ENCODE measurements at regions not wholly inside any gene's neighbourhood (a gene's known extent, or its start where the extent isn't known, plus 50 kb on each side); places are given as distances from the start of the nearest gene placed in this dataset.

DNA sequence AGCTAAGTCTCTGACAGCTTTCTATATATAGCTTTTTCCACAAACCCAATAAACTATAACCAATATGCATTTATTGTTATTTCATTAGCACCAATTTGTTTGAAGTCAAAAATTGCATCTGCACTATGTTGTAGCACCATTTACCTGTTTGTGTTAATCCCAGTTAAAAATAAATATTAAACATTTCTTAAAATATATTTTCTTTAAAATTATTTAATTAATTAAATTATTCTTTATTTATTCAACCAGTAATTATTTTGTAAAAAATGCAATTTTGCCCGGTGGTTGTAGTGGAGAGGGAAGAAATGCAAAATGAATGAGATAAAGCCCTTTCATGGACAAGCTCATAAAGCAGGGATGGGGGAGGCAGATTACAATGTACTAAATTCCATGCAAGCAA is 1257.9 kb downstream of the PCDH17 start:
- WGBS (ENCODE audit: extremely low coverage, insufficient read length, low lambda C conversion rate), result no CpG with 5 or more reads among the region's 1 CpG
- Mint-ChIP-seq H3K27ac (no peak overlapping the region), H3K4me1 (peaks cover 5 to 8% of the 10 kb centered on the region in 2 experiments)

More for the DNA sequence above, 1257.9 kb downstream of the PCDH17 start:
- Histone ChIP-seq H3K79me2 (ENCODE audit: insufficient read depth, low read length) (no peaks in the 10 kb centered on the region), H3K56ac (ENCODE audit: insufficient read length, low read depth, low read length) (no peak overlapping the region), H3K4ac (ENCODE audit: low read depth, low read length) (no peak overlapping the region), H4K5ac (ENCODE audit: insufficient read length, low read depth, low read length) (no peak overlapping the region), H3K4me2 (ENCODE audit: insufficient read depth, insufficient read length, low read length) (no peak overlapping the region), H3K79me1 (ENCODE audit: insufficient read depth, low read depth, low read length, poor library complexity, severe bottlenecking) (no peaks in the 10 kb centered on the region), H3K9ac (ENCODE audit: extremely low read depth, insufficient read length, low read length) (no peak overlapping the region), H3K14ac (ENCODE audit: insufficient read depth, low read length) (no peak overlapping the region), H2BK15ac (ENCODE audit: low read depth, low read length) (no peak overlapping the region), H3K4me1 (ENCODE audit: insufficient read depth, low read length) (no peaks in the 10 kb centered on the region), H3K18ac (ENCODE audit: insufficient read length, low read depth, low read length) (no peak overlapping the region), H2AK5ac (ENCODE audit: insufficient read length, low read length) (no peak overlapping the region), H3K27ac (ENCODE audit: insufficient read length, low read depth, low read length) (no peak overlapping the region), H2BK120ac (ENCODE audit: low read depth, low read length, poor library complexity, severe bottlenecking) (no peak overlapping the region), H2BK12ac (ENCODE audit: insufficient read length, low read depth, low read length) (no peak overlapping the region), H4K20me1 (ENCODE audit: control insufficient read depth, insufficient read depth, insufficient read length) (no peaks in the 10 kb centered on the region), H3K27me3 (ENCODE audit: insufficient read depth, low read length) (no peaks in the 10 kb centered on the region), H2BK20ac (ENCODE audit: low read depth, low read length, poor library complexity, severe bottlenecking) (no peak overlapping the region), H4K91ac (ENCODE audit: insufficient read length, low read depth, low read length) (no peak overlapping the region), H2AFZ (ENCODE audit: low read length) (no peak overlapping the region), H3K23me2 (ENCODE audit: insufficient read length, low read depth, low read length, poor library complexity, severe bottlenecking) (no peaks in the 10 kb centered on the region), H3K9me3 (ENCODE audit: control insufficient read depth, low read depth, low read length) (no peaks in the 10 kb centered on the region), H3K23ac (ENCODE audit: insufficient read length, low read depth, low read length) (no peak overlapping the region), H4K8ac (replicated peaks; ENCODE audit: insufficient read length, low read depth, low read length) (no peak overlapping the region), H3T11ph (ENCODE audit: low read length) (no peak overlapping the region), H2BK5ac (ENCODE audit: insufficient read length, low read length) (no peak overlapping the region)
- no peaks in the 10 kb centered on the region for H3K36me3 Mint-ChIP-seq (ENCODE audit: insufficient read depth in 1 of 3, low read depth in 3 of 3)
- H3K4me3 Mint-ChIP-seq, result no peak overlapping the region
- no peak for DNase-seq
- TF ChIP-seq, protein P1, sequence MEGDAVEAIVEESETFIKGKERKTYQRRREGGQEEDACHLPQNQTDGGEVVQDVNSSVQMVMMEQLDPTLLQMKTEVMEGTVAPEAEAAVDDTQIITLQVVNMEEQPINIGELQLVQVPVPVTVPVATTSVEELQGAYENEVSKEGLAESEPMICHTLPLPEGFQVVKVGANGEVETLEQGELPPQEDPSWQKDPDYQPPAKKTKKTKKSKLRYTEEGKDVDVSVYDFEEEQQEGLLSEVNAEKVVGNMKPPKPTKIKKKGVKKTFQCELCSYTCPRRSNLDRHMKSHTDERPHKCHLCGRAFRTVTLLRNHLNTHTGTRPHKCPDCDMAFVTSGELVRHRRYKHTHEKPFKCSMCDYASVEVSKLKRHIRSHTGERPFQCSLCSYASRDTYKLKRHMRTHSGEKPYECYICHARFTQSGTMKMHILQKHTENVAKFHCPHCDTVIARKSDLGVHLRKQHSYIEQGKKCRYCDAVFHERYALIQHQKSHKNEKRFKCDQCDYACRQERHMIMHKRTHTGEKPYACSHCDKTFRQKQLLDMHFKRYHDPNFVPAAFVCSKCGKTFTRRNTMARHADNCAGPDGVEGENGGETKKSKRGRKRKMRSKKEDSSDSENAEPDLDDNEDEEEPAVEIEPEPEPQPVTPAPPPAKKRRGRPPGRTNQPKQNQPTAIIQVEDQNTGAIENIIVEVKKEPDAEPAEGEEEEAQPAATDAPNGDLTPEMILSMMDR (conservative IDR thresholded peaks at IDR 0.05), result no peak
- no peaks in the 10 kb centered on the region for H3K9me3 Mint-ChIP-seq
- H3K27me3 Mint-ChIP-seq (ENCODE audit: low read depth), result no peaks in the 10 kb centered on the region
